GM19463 (cell line): ENCODE measurements at regions not wholly inside any gene's neighbourhood (a gene's known extent, or its start where the extent isn't known, plus 50 kb on each side); places are given as distances from the start of the nearest gene placed in this dataset.

Experiments used
- ATAC-seq: cut with Tn5 transposase; IDR thresholded peaks from one replicate; pipeline ENCODE4 v1.9.1; 2021; ENCODE audit warnings: mild to moderate bottlenecking, moderate library complexity; ENCODE audit not compliant: unreplicated experiment

DNA sequence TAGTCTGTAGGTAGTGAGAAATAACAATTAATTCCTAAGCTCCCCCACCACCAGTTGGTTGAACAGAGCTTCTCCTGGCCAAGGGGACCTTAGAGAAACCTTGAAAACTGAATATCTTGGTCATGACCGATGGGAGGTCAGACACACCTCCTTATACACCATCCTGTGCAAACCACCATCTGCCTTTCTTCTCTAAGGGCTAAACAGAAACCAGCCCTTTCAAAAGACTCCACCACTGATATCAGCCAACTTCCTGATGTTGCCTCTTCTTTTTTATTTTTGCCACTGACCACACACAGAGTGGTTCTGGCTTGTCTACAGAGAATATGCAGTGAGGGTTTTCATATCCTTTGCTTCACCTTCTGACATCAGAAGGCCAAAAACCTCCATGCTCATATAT is 977.7 kb upstream of the SEL1L start:
- ATAC-seq = no peak

GRCh38 chr14:82520765-82521164 is 987.1 kb upstream of the SEL1L start:
- no peak for ATAC-seq

- no peak for ATAC-seq
These were observed 987.5 kb upstream of the SEL1L start for GRCh38 chr14:82521191-82521590.

DNA sequence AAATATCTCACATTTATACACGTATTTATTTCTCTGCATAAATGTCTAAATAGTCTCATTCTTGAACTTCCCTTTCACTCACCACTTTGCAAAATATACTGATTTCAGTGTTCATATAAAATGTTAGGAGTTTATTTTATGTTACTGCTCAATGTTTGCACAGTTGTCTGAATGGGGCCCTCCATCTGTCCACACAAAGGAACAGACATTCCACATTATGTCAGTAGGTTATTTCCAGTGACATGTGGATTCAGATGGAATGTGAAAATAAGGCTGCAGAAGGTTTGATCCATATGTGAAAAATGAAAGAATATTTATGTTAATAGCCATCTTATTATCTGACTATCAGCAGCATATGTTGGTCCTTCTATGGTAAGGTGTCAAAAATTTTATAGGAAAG is 994.4 kb upstream of the SEL1L start:
- no peak for ATAC-seq

DNA sequence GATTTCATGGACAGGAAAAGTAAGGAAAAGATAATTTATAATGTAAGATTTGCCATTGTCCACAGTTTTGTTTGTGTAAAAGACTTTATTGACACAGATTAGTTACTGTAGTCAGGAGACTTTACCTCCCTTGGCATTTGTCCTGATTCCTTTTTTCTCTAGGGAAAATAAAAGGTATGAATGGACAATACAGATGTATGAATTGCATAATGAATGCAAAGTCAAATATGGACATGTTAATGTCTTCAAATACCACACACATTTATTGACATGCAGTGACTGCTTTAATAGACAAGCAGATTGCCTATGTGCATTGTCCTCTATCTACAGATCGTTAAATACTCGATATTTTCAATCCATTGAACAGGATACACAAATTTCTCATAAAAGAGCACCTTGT is 999.7 kb upstream of the SEL1L start:
- ATAC-seq = no peak

DNA sequence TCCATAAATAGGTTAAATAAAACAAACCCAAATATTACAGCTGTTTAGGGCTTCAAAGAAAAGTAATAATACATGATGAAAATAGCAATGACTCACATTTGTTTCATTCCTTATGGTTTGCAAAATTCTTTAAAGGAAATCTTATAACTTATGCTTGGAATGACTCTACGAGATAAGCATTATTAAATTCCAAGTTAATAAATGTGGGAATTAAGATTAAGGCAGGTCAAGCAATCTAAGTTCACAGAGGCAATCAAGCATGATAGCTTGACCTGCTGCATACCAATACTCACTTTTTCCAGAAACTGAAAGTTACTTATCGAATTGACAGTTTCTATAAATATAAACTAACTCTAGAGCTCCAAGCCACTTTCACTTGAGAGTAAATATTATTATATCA is 1002.9 kb upstream of the SEL1L start:
- ATAC-seq = no peak

DNA sequence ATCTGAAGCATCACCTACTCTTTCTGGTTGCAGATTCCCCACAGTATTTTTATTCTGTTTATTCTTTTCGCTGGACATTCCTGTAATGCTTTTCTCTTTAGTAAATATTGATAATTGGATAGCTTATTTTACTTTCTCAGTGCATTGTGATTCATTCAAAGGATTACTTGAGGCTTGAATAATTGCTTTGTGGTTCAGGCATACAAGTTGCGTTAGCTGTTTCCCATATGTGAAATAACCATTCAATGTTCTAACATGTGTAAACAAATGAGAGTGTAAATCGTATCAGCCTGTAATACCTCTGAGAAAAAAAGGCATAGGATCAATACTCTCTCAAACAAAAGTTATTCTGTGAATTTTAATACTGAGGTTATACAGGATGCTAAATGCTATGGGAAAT is 1004.2 kb upstream of the SEL1L start:
- ATAC-seq = no peak

GRCh38 chr14:82546401-82546800 is 1012.7 kb upstream of the SEL1L start:
- ATAC-seq = no peak

- ATAC-seq = no peak
These were observed 1015.8 kb upstream of the SEL1L start for GRCh38 chr14:82549306-82549990.

GRCh38 chr14:82562881-82563280 is 1029.2 kb upstream of the SEL1L start:
- no peak for ATAC-seq

GRCh38 chr14:82565825-82566224 is 1032.2 kb upstream of the SEL1L start:
- ATAC-seq = no peak

DNA sequence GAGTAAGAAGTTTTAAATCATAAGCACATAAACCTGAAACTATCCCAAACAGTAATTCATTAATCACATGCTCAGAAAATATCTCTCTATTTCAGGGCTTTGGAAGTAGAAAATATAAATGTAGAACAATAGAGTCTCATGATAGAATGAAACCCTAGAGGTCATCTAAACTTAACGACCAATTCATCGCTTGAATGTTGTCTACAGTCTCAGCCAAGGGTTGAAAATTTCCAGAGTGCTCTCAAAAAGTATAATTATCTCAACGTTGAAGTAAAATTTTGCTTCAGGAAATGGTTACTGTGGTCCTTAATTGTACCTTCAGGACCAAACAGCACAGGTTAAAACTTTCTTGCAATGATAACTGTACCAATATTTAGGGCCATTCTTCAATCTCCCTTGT is 1053.6 kb upstream of the SEL1L start:
- no peak for ATAC-seq

DNA sequence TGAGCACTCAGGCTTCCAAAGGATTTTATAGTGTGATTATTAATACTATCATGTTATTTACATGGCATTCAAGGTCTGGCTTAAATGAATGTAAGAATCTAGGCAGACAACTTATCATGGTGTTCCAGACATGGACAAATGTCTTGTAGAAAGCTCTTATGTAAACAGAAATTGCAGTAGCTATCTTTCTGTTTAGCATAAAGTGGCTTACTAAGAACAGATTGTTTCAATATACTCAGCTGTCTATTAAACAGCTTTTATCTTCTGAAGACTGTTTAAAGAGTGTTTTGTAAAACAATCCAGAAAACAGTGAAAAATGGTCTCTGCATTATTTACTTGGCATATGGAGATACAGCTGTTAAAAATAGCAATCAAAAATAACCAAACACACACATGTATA is 1061.8 kb upstream of the SEL1L start:
- ATAC-seq = no peak

GRCh38 chr14:82602794-82603193 is 1069.1 kb upstream of the SEL1L start:
- no peak for ATAC-seq

GRCh38 chr14:82604819-82605218 is 1071.2 kb upstream of the SEL1L start:
- ATAC-seq = no peak

GRCh38 chr14:82621881-82622450 is 1088.3 kb upstream of the SEL1L start:
- no peak for ATAC-seq

- ATAC-seq = no peak
These were observed 1092.8 kb upstream of the SEL1L start for GRCh38 chr14:82626156-82627066.

- ATAC-seq = no peak
These were observed 1102.3 kb upstream of the SEL1L start for GRCh38 chr14:82635915-82636314.

- no peak for ATAC-seq
These were observed 1102.8 kb upstream of the SEL1L start for GRCh38 chr14:82636426-82636825.

GRCh38 chr14:82641050-82641540 is 1107.4 kb upstream of the SEL1L start:
- ATAC-seq = no peak

DNA sequence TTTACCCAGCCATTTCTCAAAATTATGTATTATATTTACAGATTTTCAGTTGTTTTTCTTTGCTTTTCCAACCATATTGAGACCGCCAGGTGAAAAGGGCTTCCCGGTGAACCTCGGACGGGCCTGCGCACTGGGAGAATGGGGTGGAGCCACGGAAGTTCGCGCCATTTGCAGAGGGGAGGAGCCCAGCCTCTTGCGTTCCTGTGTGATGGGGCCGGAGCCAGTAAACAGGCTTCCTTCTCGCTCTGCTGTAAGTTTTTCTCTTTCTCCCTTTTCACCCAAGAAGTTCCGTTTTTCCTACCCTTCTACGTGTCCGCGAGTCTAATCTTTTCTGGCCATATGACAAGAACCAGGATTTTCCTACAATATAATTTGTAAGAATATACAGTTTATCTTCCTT is 1108.8 kb upstream of the SEL1L start:
- no peak for ATAC-seq
